Ovary (tissue), 7 donors: ENCODE measurements at regions not wholly inside any gene's neighbourhood (a gene's known extent, or its start where the extent isn't known, plus 50 kb on each side); places are given as distances from the start of the nearest gene placed in this dataset.

Source experiments
- DNase-seq, 5 donors: peaks; one replicate each; pipeline ENCODE4 v3.0.0-alpha.2; 2019 to 2020
- H3K27ac ChIP-seq, 2 donors: fragments of 200-600 bp; one replicate each; pipeline versions ENCODE4 v1.5.1 to v1.8.0; 2019 to 2022
- H3K27me3 ChIP-seq: fragments of 200-600 bp; one replicate; pipeline ENCODE4 v1.8.0; 2022
- H3K36me3 ChIP-seq: fragments of 200-600 bp; sonication (generic); one replicate; pipeline ENCODE4 v1.5.1; 2019
- H3K4me1 ChIP-seq: one replicate; pipeline ENCODE4 v1.8.1; 2013; ENCODE audit warnings: mild to moderate bottlenecking, moderate library complexity; ENCODE audit not compliant: insufficient read depth
- H3K4me3 ChIP-seq: fragments of 200-600 bp; sonication (generic); one replicate; pipeline ENCODE4 v1.5.1; 2017
- H3K9me3 ChIP-seq, 2 donors: fragments of 200-600 bp in 1 of 2; sonication (generic) in 1 of 2; one replicate each; pipeline versions ENCODE4 v1.5.1 to v1.8.1; 2013 to 2019; ENCODE audit warnings: mild to moderate bottlenecking in 1 of 2, moderate library complexity in 1 of 2
- EP300 ChIP-seq: sonication (generic); formaldehyde crosslinking; IDR thresholded peaks from one replicate; pipeline ENCODE4 v1.6.1; 2017; ENCODE audit warnings: antibody characterized with exemption
- POLR2A ChIP-seq: fragments of 450-650 bp; IDR thresholded peaks from one replicate; pipeline ENCODE4 v1.6.1; 2017; ENCODE audit warnings: antibody characterized with exemption, mild to moderate bottlenecking, moderate library complexity
- WGBS, 3 donors: extraction: QIAGEN DNeasy Blood & Tissue Kit in 1 of 3; methylation state at CpG; one replicate each; pipeline versions ENCODE4 v1.1.5 to v1.1.7; 2013 to 2017; 5-methylcytosine and 5-hydroxymethylcytosine counted together
- intact Hi-C, 4 donors: fragments of 100-400 bp; cut with DNase I; formaldehyde crosslinking; loops; one replicate each; pipeline versions ENCODE4 v1.11.0 to v1.15.1; 2022 to 2023
- TF ChIP-seq, protein P1 (sequence below), 3 donors: fragments of 450-650 bp in 2 of 3; fragments of 200-600 bp in 1 of 3; IDR thresholded peaks; one replicate each; pipeline versions ENCODE4 v1.5.1 to v1.8.0; 2016 to 2022; ENCODE audit warnings: antibody characterized with exemption in 3 of 3, mild to moderate bottlenecking in 1 of 3
- donor health status: DM: no; HTN: no; CAD: no; lungs with moderate emphysema.
- donor health status: DM: no; HTN: no; CAD: no.
- donor health status: Bipolar disorder and iron deficiency.
- donor health status: DM: no; HTN: no; CAD: no.
- donor health status: DM: yes; HTN: yes; CAD: no.

DNA sequence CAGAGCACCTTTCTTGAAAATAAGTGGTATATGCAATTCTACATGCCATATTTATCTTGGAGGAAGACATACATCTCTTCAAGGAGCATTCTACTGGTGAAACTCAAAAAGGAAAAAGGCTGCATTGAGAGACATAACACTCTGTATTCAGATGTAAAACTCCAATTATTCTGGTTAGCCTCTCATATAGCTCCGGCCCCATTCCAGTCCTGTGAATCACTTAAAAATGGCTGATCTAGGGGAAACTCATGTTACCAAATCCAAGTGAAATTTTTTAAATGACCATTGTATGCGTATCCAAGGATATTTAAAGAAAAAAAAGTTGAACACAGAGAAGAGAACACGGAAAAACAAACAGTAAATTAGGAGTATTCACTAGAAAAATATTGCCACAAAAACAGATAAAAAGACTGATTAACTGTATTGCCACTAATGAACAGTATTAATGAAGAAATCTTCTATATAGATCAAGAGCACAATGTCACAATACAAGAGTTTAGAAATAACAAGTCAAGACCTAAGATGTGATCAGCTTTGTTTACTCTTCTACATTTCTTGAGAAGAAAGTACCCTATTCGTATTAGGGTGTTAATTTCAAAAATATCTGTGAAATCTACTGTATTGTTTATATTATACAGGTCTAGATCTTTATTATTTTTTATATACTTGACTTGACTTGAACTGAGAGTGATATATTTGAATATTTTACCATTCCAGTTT lies 124.5 kb upstream of the GJE1 start:
- Histone ChIP-seq H3K4me1 (no peaks in the 10 kb centered on the region), H3K27me3 (no peaks in the 10 kb centered on the region), H3K9me3 (no peaks in the 10 kb centered on the region), H3K27ac (no peak overlapping the region), H3K4me3 (no peak overlapping the region), H3K36me3 (no peaks in the 10 kb centered on the region)
- DNase-seq = no peak
- WGBS, 3 donors = 77 to 86% (median 82%) methylated on average over 4 of the region's 4 CpGs
- intact Hi-C loops = no loop called here
- no peak for TF ChIP-seq POLR2A
- TF ChIP-seq, protein P1, sequence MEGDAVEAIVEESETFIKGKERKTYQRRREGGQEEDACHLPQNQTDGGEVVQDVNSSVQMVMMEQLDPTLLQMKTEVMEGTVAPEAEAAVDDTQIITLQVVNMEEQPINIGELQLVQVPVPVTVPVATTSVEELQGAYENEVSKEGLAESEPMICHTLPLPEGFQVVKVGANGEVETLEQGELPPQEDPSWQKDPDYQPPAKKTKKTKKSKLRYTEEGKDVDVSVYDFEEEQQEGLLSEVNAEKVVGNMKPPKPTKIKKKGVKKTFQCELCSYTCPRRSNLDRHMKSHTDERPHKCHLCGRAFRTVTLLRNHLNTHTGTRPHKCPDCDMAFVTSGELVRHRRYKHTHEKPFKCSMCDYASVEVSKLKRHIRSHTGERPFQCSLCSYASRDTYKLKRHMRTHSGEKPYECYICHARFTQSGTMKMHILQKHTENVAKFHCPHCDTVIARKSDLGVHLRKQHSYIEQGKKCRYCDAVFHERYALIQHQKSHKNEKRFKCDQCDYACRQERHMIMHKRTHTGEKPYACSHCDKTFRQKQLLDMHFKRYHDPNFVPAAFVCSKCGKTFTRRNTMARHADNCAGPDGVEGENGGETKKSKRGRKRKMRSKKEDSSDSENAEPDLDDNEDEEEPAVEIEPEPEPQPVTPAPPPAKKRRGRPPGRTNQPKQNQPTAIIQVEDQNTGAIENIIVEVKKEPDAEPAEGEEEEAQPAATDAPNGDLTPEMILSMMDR (IDR thresholded peaks at IDR 0.05) = no peak
- TF ChIP-seq EP300 = no peak

- no peak for DNase-seq
- intact Hi-C loops = no loop called here
- Histone ChIP-seq H3K4me1 (no peaks in the 10 kb centered on the region), H3K9me3 (no peaks in the 10 kb centered on the region), H3K27ac (no peak overlapping the region), H3K36me3 (no peaks in the 10 kb centered on the region), H3K27me3 (no peaks in the 10 kb centered on the region), H3K4me3 (no peak overlapping the region)
- no peak for TF ChIP-seq EP300
- TF ChIP-seq, protein P1 (IDR thresholded peaks at IDR 0.05) = no peak
- TF ChIP-seq POLR2A = no peak
- WGBS, 3 donors = 0 to 4% (median 2%) methylated on average over 1 of the region's 1 CpG
Observed at GRCh38 chr6:142005021-142005420, 127.7 kb upstream of the GJE1 start.

- no peak overlapping the region for H3K27ac ChIP-seq
- no peaks in the 10 kb centered on the region for H3K4me1 ChIP-seq
- H3K36me3 ChIP-seq = no peaks in the 10 kb centered on the region
- no peak overlapping the region for H3K4me3 ChIP-seq
- H3K27me3 ChIP-seq = no peaks in the 10 kb centered on the region
- intact Hi-C loops = no loop called here
- TF ChIP-seq POLR2A (no peak), EP300 (no peak)
- TF ChIP-seq, protein P1 (IDR thresholded peaks at IDR 0.05) = no peak
- 80 to 84% (median 83%) methylated on average over 9 of the region's 9 CpGs for WGBS, 3 donors
- no peaks in the 10 kb centered on the region for H3K9me3 ChIP-seq
- no peak for DNase-seq
Observed at GRCh38 chr6:142002825-142003405, 129.8 kb upstream of the GJE1 start.

DNA sequence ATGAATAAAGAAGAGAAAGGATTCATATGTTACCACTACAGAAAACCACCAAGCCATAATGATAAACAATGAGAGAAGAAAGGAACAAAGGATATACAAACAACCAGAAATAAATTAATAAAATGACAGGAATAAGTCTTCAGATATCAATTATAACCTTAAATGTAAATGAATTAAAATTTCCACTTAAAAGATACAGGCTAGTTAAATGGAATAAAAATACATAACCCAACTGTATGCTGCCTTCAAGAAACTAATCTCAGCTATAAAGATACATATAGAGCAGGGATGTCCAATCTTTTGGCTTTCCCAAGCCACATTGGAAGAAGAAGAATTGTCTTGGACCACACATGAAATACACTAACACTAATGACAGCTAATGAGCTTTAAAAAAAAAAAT lies 135.9 kb upstream of the GJE1 start:
- H3K4me3 ChIP-seq = no peak overlapping the region
- H3K9me3 ChIP-seq = no peaks in the 10 kb centered on the region
- no peak for DNase-seq
- H3K27me3 ChIP-seq = no peaks in the 10 kb centered on the region
- H3K4me1 ChIP-seq = no peaks in the 10 kb centered on the region
- intact Hi-C loops = no loop called here
- TF ChIP-seq, protein P1 (IDR thresholded peaks at IDR 0.05) = no peak
- TF ChIP-seq EP300 (no peak), POLR2A (no peak)
- H3K36me3 ChIP-seq = no peaks in the 10 kb centered on the region
- no peak overlapping the region for H3K27ac ChIP-seq
